GM23248 (cell line): ENCODE measurements at regions not wholly inside any gene's neighbourhood (a gene's known extent, or its start where the extent isn't known, plus 50 kb on each side); places are given as distances from the start of the nearest gene placed in this dataset.

ENCODE experiments used
- EZH2 ChIP-seq: fragments of 200-600 bp; sonication (generic); IDR thresholded peaks from 2 replicates; pipeline ENCODE4 v1.6.1; 2018; ENCODE audit warnings: antibody characterized with exemption, mild to moderate bottlenecking; ENCODE audit not compliant: insufficient read depth, poor library complexity, severe bottlenecking
- EZH2phosphoT487 ChIP-seq: fragments of 200-600 bp; sonication (generic); IDR thresholded peaks from 2 replicates; pipeline ENCODE4 v1.6.1; 2018; ENCODE audit warnings: antibody characterized with exemption, moderate library complexity, mild to moderate bottlenecking, low read depth; ENCODE audit not compliant: insufficient read depth

- TF ChIP-seq EZH2 (no peak), EZH2phosphoT487 (no peak)
Measured at GRCh38 chr9:81227507-81228245, 461.7 kb downstream of the TLE1 start.
